GM19438 (cell line): ENCODE measurements at regions not wholly inside any gene's neighbourhood (a gene's known extent, or its start where the extent isn't known, plus 50 kb on each side); places are given as distances from the start of the nearest gene placed in this dataset.

Experiments
- ATAC-seq: cut with Tn5 transposase; IDR thresholded peaks from one replicate; pipeline ENCODE4 v1.9.1; 2021; ENCODE audit warnings: low read depth; ENCODE audit not compliant: unreplicated experiment

- no peak for ATAC-seq
Measured at GRCh38 chr2:185145316-185146121, 547.2 kb downstream of the ZNF804A start.

- no peak for ATAC-seq
Measured at GRCh38 chr2:185147361-185147760, 549.0 kb downstream of the ZNF804A start.

- no peak for ATAC-seq
Measured at GRCh38 chr2:185152186-185152585, 553.9 kb downstream of the ZNF804A start.

GRCh38 chr2:185161701-185162100, 563.4 kb downstream of the ZNF804A start:
- ATAC-seq = no peak

- no peak for ATAC-seq
Measured at GRCh38 chr2:185174353-185174752, 564.3 kb upstream of the FSIP2 start.

- no peak for ATAC-seq
Measured at GRCh38 chr2:185179743-185180142, 558.9 kb upstream of the FSIP2 start.

- no peak for ATAC-seq
Measured at GRCh38 chr2:185181901-185182300, 556.7 kb upstream of the FSIP2 start.

- no peak for ATAC-seq
Measured at GRCh38 chr2:185185044-185185443, 553.6 kb upstream of the FSIP2 start.

GRCh38 chr2:185187421-185187820, 551.2 kb upstream of the FSIP2 start:
- ATAC-seq = no peak

GRCh38 chr2:185188656-185189055, 549.9 kb upstream of the FSIP2 start:
- ATAC-seq = no peak

- no peak for ATAC-seq
Measured at GRCh38 chr2:185201063-185201462, 537.5 kb upstream of the FSIP2 start.

- ATAC-seq = no peak
Measured at GRCh38 chr2:185202381-185202780, 536.2 kb upstream of the FSIP2 start.

- no peak for ATAC-seq
Measured at GRCh38 chr2:185202945-185203528, 535.6 kb upstream of the FSIP2 start.

- ATAC-seq = no peak
Measured at GRCh38 chr2:185208261-185208660, 530.3 kb upstream of the FSIP2 start.

- no peak for ATAC-seq
Measured at GRCh38 chr2:185215497-185215896, 523.1 kb upstream of the FSIP2 start.

- ATAC-seq = no peak
Measured at GRCh38 chr2:185219981-185220380, 518.6 kb upstream of the FSIP2 start.

- no peak for ATAC-seq
Measured at GRCh38 chr2:185222311-185222710, 516.3 kb upstream of the FSIP2 start.

GRCh38 chr2:185227391-185227790, 511.2 kb upstream of the FSIP2 start:
- no peak for ATAC-seq

GRCh38 chr2:185239491-185239890, 499.1 kb upstream of the FSIP2 start:
- no peak for ATAC-seq

- ATAC-seq = no peak
Measured at GRCh38 chr2:185240796-185241195, 497.8 kb upstream of the FSIP2 start.

GRCh38 chr2:185241556-185241955, 497.0 kb upstream of the FSIP2 start:
- ATAC-seq = no peak

- no peak for ATAC-seq
Measured at GRCh38 chr2:185242462-185242861, 496.1 kb upstream of the FSIP2 start.
